Glomerular visceral epithelial cell (primary cell): ENCODE measurements at regions not wholly inside any gene's neighbourhood (a gene's known extent, or its start where the extent isn't known, plus 50 kb on each side); places are given as distances from the start of the nearest gene placed in this dataset.

Source experiments
- DNase-seq: peaks from one replicate; pipeline ENCODE4 v3.0.0-alpha.2; 2016; ENCODE audit errors: extremely low spot score

- DNase-seq: no peak
Observed at GRCh38 chr1:36721261-36721660, 238.5 kb upstream of the CSF3R start.

- DNase-seq: no peak
Observed at GRCh38 chr1:36717431-36717830, 234.7 kb upstream of the CSF3R start.

DNA sequence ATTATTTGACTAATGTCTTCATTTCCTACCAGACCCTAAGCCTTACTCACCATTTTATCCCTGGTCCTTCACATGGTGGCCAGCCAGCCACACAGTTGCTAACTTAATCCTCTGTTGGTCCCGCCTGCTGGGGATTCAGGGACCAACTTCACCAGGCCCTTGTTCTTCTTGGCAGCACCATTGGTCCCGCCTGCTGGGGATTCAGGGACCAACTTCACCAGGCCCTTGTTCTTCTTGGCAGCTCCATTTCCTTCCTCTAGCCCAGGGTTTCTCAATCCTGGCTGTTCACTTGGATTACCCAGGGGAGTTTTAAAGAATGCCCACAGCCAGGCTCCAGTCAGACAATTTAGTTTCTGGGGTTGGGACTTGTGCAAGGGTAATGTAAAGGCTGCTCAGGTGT, 233.1 kb upstream of the CSF3R start:
- no peak for DNase-seq

DNA sequence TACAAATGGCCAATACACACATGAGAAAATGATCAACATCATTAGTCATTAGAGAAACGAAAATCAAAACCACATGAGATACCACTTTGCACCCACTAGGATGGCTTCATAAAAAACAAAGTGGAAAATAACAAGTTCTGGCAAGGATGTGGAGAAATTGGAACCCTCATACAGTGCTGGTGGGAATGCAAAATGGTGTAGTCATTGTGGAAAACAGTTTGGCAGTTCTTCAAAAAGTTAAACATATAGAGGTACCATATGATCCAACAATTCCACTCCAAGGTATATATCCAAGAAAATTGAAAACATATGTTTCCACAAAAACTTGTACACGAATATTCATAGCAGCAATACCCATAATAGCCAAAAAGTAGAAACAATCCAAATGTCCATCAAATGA, 231.6 kb upstream of the CSF3R start:
- no peak for DNase-seq

- no peak for DNase-seq
Observed at GRCh38 chr1:36711480-36711879, 228.8 kb upstream of the CSF3R start.

- no peak for DNase-seq
Observed at GRCh38 chr1:36710951-36711350, 228.2 kb upstream of the CSF3R start.

- no peak for DNase-seq
Observed at GRCh38 chr1:36709869-36710481, 227.3 kb upstream of the CSF3R start.

DNA sequence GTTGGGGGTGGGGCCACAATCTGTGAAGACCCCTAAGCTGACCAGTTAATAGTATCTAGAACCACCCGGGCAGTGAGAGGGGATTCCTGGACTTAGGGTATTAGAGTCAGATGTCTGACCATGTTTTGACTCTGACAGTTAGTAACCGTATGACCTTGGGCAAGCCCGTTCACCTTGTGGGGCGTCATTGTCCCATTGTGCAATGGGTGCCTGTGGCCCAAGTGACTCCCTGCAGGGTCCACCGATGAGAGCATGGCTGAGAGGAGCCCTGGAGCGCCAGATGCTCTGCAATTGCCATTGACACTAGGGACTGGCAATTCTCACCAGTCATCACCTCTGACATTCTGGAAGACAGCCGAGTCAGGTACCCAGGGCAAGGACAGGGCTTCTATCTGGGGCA, 225.9 kb upstream of the CSF3R start:
- no peak for DNase-seq

DNA sequence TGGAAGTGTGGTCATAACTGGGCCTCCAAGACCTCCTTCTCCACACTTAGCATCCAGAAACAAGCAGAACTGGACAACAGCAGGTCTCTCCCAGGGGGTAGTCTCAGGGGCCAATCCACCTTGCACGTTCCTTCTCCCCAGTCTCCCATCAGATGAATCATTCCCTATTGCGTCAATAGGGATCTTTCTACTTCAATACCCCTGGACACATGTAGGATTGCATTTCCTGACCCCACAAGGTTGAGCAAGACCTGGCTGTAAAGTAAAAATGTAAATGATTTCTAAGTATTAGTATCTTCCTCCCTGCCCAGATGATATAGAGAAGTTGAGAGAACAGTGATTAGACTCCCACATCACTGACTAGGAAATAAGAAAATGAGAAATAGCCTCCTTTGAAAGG, 224.5 kb upstream of the CSF3R start:
- no peak for DNase-seq

GRCh38 chr1:36706416-36706815, 223.7 kb upstream of the CSF3R start:
- no peak for DNase-seq

GRCh38 chr1:36705629-36706028, 222.9 kb upstream of the CSF3R start:
- DNase-seq: no peak

GRCh38 chr1:36703526-36704208, 221.0 kb upstream of the CSF3R start:
- DNase-seq: peak; percentile 56

DNA sequence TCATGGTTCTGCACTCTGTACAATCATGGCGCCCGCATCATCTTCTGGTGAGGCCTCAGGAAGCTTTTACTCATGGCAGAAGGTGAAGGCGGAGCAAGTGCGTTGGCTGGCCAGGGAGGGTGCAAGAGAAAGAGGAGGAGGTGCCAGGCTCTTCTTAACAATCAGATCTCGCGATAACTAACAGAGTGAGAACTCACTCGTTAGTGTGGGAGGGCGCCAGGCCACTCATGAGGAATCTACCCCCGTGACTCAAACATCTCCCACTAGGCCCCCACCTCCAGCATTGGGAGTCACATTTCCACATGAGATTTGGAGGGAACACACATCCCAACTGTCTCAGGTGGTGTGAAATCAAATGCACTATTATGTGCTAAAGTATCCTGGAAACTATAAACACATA, 220.2 kb upstream of the CSF3R start:
- DNase-seq: no peak

- DNase-seq: no peak
Observed at GRCh38 chr1:36699113-36699911, 216.6 kb upstream of the CSF3R start.

GRCh38 chr1:36697836-36698605, 215.3 kb upstream of the CSF3R start:
- no peak for DNase-seq

DNA sequence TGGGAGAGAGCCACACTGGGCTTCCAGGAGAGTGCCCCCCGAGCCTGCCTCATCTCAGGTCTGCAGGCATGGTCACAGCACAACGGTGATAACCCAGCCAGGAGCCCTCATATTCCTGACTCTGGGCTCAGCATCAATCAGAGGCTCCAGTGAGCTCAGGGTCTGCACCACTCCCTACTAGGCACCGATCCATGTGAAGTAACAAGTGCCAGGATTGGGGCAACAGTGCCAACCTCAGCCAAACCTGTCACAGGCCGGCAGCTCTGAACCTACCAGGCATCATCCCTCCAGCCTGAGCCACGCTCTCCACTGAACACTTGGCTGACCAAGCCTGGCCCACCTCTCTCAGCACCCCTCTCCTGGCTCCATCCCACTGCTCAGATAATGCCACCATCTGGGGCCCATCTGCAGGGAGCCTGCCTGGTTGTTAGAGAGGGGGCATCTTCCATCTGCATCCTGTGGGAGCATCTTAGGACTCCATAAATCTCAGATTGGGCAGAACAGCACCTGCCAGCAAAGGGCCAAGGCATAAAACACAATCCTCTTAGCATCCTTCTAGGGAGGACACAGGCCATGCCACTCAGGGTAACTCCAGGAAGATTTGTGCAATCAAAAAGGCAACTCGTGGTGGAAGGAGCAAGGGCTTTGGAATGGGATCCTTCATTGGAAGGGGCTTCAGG, 213.7 kb upstream of the CSF3R start:
- no peak for DNase-seq

GRCh38 chr1:36693603-36694002, 210.9 kb upstream of the CSF3R start:
- DNase-seq: no peak

DNA sequence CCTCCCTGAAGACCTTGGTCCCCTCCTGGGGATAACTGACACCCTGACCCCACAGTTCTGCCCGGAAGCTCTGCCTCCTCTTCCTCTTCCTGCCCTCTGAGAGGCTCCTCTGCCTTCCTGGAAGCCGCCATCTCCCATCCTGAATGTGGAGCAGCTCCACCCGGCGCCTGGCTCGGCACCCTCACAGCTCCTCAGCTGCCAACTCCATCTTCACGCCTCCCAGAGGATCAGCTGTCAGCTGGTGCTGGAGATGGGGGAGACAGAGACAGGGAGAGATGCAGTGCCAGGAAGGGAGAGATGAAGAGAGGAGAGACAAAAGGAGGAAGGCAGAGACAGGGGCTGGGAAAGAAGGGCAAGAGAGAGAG, 210.4 kb upstream of the CSF3R start:
- no peak for DNase-seq

DNA sequence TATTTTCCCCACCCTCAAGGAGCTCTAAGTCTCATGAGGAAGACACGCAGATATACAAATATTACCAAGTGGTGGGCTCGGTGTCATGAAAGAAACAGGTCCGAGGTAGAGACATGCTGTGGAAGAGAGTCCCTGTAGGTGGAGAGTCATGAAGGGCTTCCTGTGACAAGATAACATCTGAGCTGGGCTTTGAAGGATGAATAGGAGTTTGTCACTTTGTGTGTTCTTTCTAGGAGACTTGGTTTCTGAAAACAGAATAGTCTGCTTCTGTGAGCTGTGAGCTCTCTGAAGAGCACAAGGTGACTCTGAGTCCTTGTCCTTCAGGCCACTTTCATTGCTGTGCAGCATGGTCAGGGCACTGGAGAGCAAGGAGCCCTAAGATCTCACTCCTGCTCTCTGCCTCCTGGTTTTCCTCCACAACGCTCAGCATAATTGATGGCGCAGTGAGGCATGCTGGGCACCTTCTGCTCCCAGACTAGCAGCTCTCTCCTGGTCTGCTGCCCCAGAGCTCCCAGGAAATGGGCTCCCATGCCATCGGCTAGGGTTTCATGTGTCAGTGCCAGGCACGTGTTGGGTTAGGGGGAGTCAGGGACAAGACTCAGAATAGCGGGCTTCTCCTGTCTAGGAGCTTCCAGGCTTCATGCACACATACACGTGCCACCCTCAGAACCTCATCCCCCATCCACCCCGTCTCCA, 209.9 kb upstream of the CSF3R start:
- no peak for DNase-seq

DNA sequence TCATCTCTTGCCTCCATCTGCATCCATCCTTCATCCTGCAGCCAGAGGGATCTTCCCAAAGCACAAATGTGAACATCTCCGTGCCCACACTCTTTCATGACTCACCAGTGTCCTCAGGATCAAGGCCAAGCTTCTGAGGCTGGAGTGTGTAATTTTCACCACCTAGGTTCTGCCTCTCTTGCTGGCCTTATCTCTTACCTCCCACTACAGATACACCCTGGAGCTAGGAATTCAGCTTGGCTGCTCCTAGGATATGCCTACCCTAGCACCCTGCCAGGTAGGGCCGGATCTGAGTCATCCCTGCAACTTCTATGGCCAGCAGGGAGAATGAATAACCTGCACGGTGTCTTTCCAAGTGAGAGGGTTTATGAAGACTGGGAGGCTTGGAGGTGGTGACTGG, 208.7 kb upstream of the CSF3R start:
- no peak for DNase-seq

- no peak for DNase-seq
Observed at GRCh38 chr1:36689992-36690391, 207.3 kb upstream of the CSF3R start.
